Right renal cortex interstitium (tissue), 3 donors: ENCODE measurements at regions not wholly inside any gene's neighbourhood (a gene's known extent, or its start where the extent isn't known, plus 50 kb on each side); places are given as distances from the start of the nearest gene placed in this dataset.
"Not testable (repeated sequence)": the region's sequence is repeated elsewhere in the genome, so short reads cannot be mapped to it uniquely, and the experiment has no call there.

Experiments
- DNase-seq, 3 donors: peaks; one replicate each; pipeline ENCODE4 v3.0.0-alpha.2; 2013; ENCODE audit warnings: low read depth in 3 of 3, low spot score in 2 of 3

GRCh38 chr4:127214931-127215330 lies 417.8 kb upstream of the INTU start:
- no peak for DNase-seq

DNA sequence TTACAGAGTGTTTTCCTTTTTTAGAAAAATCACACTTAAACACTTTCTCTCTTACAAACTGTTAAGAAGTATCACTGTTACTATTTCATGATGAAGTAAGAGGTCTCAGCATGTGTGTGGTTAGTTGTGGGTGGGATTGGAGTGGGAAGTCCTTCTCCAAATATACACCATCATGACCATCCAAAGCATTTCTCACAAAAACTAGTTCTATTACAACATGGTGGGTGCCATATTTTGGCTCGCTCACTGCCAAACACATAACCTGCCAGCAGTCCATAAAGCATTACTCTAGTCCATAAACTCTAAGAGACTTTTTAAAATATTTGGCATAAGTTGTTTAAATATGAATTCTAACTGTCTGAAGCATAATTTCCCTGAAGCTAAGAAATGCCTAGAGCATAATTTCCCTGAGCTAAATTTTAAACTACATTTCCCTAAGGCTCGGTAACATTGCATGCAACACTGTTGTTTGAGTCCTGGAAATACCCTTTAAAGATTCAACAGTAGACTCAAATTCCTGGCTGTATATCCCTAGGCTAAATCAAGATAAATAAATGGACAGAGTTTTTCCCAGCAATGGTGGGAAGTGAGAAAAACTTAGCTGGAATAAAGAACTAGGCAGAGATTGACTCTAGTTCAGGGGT lies 415.0 kb upstream of the INTU start:
- no peak for DNase-seq

GRCh38 chr4:127219232-127219631 lies 413.5 kb upstream of the INTU start:
- DNase-seq = no peak

- no peak for DNase-seq
Observed at GRCh38 chr4:127224556-127224955, 408.2 kb upstream of the INTU start.

- DNase-seq = no peak
Observed at GRCh38 chr4:127229855-127230608, 402.7 kb upstream of the INTU start.

DNA sequence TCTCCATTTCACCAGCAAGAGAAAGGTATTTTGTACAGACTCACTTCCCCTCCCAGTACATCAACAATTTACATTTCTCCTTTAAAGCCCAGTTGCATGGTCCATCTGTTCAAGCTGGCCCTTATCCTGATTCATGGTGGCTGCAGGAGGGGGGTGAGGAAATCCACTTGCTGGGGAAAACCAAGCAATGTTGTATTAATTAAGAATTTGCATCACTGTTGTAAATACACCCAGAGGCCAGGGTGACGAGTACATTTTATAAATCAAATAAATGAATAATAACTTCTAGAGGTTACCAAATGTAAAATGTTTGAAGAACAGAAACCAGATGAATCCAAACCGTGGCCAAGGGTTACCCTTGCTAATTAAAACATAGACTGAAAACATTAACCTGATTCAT lies 395.9 kb upstream of the INTU start:
- peak; percentile 23 to 37 (median 31) for DNase-seq

- no peak for DNase-seq
Observed at GRCh38 chr4:127237581-127237980, 395.2 kb upstream of the INTU start.

- DNase-seq = no peak
Observed at GRCh38 chr4:127238956-127239475, 393.7 kb upstream of the INTU start.

- DNase-seq = no peak
Observed at GRCh38 chr4:127239902-127240763, 392.6 kb upstream of the INTU start.

DNA sequence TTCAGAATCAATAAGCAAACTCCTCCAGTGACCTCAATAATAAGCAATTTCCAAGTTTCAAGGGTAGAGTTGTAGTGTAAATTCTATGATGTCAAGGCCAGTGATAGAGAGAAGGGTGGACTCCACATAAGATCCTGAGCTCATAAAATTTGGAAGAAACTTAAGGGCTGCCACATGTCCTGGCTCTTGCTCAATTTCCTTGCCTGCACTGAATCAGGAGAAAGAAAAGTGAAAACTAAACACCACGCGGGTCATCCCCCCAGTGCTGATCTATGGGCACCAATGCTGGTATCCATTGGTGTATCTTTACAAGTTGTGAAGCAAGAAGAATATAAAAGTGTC lies 392.0 kb upstream of the INTU start:
- DNase-seq = no peak

DNA sequence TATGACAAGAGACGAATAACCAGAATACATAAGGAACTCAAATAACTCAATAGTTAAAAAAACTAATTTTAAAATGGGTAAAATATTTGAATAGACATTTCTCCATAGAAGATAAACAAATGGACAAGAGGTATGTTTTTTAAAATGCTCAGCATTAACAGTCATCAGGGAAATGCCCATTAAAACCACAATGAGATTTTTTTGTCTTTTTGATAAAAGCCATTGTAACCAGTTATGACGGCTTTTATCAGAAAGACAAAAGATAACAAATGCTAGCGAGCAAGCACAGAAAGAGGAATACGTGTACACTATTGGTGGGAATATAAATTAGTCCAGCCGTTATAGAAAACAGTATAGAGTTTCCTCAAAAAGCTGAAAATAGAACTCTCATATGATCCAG lies 388.2 kb upstream of the INTU start:
- no peak for DNase-seq

DNA sequence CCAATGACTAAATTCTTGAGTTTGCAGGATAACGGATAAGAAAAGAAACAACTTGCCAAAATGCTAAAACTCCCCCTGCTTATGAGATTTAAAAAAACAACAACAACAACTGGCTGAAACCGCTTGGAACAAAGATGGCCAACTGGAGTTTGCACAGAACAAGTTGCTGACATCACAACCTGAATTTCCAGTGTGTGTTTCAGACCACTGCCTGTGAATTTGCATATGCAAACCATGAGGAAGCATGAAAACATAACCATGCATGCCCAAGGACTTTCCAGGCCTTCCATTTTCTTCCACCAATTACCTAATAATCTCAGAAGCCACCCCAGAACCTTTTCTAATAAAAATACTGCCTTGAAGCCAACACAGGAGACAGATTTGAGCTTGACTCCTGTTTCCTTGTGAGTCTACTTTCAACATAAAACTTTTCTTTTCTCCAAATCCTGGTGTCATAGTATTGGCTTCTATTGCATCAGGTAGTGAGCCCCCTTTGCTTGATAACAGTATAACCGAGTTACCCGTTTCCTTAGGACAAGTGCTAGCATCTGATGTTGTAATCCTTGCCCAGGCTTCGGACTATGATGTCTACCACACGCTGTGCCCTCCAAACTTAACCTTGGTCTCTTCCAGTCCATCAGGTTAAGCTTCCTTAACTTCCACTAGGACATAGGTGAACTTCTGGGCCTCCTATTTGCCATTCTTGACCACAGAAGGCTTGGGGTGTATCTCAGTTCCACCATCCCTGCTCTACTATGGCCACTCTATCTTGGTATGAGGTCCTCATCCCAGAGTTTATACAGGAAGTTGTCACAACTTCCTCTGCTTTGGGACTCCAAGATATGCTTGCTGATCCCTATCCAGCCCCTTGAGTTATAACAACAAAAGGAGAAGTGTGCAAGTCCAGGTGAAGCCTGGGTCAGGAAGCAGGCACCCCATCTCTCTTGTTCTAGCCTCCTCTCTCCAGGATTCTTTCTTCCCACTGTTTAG lies 385.5 kb upstream of the INTU start:
- DNase-seq = no peak

- no peak for DNase-seq
Observed at GRCh38 chr4:127249066-127249766, 383.5 kb upstream of the INTU start.

DNA sequence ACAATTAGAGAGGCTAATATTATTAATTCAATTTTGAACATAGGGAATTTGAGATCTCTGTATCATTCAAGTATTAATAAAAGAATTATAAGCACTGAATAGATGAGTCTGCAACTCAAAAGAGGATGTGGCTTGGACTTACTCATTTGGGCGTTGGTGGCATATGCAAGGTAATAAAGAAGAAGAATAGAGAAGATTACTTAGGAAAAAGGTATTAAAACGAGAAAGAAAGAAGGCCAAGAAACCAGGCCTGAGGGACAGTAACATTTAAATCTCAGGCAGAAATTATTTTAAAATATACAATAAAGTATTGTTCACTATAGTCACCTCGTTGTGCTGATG lies 383.0 kb upstream of the INTU start:
- DNase-seq = no peak

DNA sequence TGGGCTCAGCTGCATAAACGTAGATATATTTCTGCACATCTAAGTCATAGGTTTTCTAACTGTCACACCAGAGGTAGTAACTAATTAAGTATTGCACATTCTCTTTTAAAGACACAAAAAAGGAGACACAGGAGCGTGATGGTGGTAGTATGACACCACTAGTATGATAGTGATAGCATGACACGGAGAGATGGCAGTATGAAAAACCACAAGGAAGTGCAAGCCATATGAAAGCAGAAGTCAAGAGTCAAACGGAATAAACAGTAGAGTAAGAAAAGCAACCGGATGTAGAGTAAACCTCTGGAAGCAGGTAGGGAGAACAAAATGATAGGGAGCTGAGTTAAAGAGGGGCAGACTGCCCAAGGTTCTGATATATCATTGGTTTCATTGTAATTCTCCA lies 382.2 kb upstream of the INTU start:
- no peak for DNase-seq

GRCh38 chr4:127251423-127251822 lies 381.3 kb upstream of the INTU start:
- no peak for DNase-seq

- DNase-seq = no peak
Observed at GRCh38 chr4:127256500-127256899, 376.3 kb upstream of the INTU start.

DNA sequence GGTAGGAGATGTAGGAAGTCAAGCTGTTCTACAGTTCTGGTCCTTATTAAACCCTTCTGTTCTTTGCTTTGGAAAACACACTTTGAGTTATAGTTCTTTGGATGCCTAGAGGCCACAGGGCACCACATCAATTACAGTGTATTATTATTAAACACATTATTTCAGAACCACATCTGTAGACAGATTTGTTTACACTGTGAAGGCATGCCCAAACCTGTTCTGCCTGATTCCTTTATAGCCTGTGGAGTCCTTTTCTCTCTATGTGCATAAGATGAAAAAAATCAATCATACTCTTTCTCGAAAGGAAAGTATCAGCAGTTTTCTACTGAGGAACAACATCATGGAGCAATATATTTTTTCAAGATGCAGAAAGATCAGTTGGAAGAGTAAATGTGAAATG lies 371.3 kb upstream of the INTU start:
- DNase-seq = no peak

DNA sequence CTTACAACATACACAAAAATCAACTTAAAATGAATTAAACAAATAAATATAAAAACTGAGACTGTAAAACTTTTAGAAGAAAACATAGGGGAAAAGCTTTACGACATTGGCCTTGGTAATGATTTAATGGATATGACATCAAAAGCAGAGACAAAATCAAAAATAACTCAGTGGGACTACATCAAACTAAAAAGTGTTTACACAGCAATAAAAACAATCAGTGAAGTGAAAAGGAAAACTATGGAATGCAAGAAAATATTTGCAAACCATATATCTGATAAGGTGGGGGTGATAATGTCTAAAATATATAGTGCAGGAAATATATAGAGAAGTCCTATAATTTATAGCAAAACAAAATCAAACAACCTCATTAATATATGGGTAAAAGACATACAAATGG lies 364.4 kb upstream of the INTU start:
- no peak for DNase-seq

- DNase-seq = not testable (repeated sequence)
Observed at GRCh38 chr4:127277023-127277422, 355.7 kb upstream of the INTU start.
